Skin epidermis (tissue), 12 donors: ENCODE measurements at regions not wholly inside any gene's neighbourhood (a gene's known extent, or its start where the extent isn't known, plus 50 kb on each side); places are given as distances from the start of the nearest gene placed in this dataset.

Experiments
- H3K27ac ChIP-seq, 21 experiments: fragments of 200-600 bp; sonication (generic) in 11 of 21; one replicate each; pipeline ENCODE4 v1.5.0; 2020; ENCODE audit warnings: mild to moderate bottlenecking in 3 of 21, inconsistent platforms in 2 of 21, moderate library complexity in 2 of 21
- H3K4me3 ChIP-seq, 7 experiments: fragments of 200-600 bp; sonication (generic) in 2 of 7; one replicate each; pipeline ENCODE4 v1.5.0; 2020; ENCODE audit warnings: inconsistent platforms in 2 of 7, mild to moderate bottlenecking in 2 of 7, moderate library complexity in 1 of 7

DNA sequence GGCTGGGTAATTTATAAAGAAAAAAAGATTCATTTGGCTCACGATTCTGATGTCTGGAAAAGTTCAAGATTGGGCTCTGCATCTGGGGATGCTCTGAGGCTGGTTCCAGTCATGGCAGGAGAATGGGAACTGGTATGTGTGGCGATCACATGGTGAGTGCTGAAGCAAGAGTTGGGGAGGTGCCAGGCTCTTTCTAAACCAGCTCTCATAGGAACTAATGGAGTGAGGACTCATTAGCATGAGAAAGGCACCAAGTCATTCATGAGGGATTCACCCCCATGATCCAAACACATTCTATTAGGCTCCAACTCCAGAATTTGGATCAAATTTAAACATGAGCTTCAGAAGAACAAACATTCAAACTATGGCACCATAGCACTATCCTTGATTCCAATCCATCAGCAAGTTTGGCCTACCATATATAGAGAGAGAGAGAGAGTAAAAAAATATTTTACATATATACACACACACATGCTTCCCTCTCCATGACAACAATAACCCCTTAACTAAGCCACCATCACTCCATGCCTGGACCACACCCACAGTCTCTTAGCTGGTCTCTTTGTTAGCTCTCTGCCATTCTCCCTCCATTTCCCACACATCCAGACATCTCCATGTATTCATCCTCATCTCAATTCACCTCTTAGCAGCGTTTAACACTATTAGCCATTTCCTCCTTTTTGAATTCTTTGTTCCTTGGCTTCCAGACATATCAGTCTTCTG, 57.9 kb downstream of the NPY start:
- no peak overlapping the region for H3K4me3 ChIP-seq
- H3K27ac ChIP-seq = no peak overlapping the region

DNA sequence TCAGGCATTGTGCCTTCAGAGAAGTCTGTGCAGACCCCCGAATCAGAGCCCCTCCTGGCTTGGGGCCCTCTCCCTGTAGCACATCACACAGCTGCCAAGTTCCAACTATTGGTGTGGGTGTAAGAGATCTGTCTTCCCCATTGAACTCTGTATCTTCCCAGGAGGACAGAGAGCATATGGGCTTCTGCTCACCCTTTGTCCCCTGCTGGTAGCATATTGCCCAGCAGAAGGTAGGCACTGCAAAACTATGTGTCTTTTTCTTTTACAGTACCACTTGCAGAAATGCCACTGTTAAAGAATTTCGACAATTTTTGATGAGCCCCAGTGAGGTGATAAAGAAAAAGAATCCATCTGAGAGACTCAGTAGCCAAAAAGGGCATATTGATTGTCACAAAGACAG, 59.6 kb downstream of the NPY start:
- Histone ChIP-seq H3K4me3 (no peak overlapping the region), H3K27ac (no peak overlapping the region)

DNA sequence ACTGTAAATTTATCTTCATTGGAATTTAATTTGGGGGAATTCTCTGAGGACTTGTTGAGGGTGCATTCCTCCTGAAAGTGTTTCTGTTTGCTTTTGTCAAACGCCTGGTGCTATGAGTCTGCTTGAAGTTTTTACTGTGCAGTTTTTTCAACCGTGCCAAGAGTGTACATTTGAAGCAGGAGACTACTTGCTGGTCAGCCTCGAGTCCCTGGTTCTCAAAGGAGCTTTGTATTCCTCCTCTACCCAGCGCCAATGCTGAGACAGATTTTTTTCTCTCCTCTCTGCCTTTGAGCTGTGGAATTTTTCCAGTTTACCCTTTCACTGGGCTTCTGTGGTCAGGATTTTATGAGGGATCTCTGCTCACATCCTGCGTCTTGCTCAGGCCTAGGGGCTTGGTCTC, 62.1 kb downstream of the NPY start:
- H3K27ac ChIP-seq = no peak overlapping the region

DNA sequence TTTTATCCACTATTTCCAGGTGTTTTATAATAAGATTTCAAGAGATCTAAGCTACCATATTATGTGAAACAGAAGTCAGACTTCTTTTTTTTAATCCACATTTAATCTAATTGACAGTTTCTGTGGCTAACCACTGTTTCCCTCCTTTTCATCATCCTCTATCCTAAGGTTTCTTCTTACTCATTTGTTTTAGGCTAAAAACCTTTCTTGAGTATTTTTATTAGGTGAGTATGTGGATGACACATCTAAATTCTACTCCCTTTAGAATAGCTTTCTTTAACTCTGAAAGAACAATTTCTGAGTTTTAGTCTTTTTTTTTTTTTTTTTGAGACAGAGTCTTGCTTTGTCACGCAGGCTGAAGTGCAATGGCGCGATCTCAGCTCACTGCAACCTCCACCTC, 62.7 kb downstream of the NPY start:
- H3K27ac ChIP-seq = no peak overlapping the region
- H3K4me3 ChIP-seq = no peak overlapping the region

More for the DNA sequence above, 62.1 kb downstream of the NPY start:
- no peak overlapping the region for H3K4me3 ChIP-seq

DNA sequence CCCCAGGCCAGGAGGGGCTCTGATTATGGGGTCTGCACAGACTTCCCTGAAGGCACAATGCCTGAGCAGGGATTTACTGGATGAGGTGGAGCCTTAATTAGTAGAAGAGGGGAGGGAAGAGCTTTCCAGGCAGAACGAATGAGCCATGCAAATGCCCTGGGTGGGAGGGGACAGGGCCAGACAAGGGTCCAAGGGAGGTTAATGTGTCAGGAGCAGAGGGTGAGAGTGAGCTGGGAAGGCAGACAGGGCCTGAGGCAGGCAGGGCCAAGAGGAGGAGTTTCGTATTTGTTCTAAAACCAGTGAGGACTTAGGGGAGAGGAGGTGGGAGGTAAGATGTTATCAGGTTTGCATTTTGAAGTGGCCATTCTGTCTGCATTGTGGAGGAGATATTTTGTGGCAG, 65.3 kb downstream of the NPY start:
- H3K27ac ChIP-seq = no peak overlapping the region

DNA sequence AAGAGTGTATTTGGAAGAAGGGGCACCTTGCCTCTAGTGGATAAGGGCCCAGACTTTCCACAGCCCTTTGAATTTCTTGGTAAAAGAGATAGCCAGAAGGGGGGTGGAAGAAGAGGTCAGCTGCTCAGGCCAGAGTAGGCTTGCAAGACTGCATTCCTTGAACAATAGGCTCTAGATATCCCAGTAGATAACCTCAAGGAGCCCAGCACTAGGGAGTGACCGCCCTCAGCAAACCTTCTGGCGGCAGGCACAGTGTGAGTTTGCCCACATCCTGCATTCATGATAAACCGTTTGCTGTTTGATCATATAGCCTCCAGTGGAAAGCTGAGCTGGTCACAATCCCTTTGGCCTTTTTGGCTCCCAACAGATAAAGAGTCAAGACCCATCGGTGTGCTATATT, 70.5 kb downstream of the NPY start:
- Histone ChIP-seq H3K4me3 (no peak overlapping the region), H3K27ac (no peak overlapping the region)

More for the DNA sequence above, 65.3 kb downstream of the NPY start:
- H3K4me3 ChIP-seq = no peak overlapping the region

DNA sequence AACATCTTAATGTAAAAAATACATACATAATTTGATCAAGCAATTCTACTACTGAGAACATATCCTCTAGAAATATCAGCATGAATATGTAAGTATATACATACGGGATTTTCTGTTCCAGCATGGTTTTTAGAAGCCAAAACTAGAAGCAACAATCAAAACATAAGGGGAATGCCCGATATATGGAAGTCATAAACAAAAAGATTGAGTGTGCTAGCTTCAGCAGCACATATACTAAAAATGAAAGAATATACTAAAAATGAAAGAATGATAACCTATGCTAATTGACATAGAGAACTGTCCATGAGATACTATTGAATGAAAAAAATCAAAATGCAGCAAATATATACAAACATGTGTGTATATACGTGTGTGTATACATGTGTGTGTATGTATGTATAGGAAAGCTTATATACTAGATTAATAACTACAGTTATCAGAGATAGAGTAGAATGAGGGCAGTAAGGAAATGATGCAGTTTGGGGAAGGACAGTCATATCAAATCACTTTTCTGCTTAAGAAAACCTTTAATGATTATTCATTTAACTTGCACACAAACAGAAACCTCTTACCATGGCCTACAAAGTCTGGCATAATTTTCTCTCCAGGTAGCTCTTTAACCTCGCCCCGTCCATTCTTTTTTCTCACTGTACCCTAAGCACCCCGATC, 72.9 kb downstream of the NPY start:
- no peak overlapping the region for H3K27ac ChIP-seq
- no peak overlapping the region for H3K4me3 ChIP-seq

DNA sequence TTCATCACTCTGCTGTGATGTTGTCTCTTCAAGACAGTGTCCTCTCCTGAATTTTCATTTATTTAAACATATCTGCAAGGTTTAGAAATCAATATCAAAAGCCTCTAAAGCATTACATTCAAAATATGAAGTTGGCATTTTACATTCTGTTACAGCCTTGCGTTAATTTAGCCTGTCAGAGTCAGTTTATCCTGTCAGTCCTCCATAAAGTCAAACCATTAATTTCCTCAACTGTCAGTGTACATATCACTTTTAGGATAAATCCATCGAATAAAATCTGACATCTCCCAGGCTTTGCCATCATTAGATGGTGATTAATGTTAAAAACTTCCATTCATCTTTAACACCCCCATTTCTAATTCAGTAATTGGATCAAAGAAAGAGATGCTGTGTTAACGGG, 77.0 kb downstream of the NPY start:
- no peak overlapping the region for H3K4me3 ChIP-seq
- H3K27ac ChIP-seq = no peak overlapping the region

DNA sequence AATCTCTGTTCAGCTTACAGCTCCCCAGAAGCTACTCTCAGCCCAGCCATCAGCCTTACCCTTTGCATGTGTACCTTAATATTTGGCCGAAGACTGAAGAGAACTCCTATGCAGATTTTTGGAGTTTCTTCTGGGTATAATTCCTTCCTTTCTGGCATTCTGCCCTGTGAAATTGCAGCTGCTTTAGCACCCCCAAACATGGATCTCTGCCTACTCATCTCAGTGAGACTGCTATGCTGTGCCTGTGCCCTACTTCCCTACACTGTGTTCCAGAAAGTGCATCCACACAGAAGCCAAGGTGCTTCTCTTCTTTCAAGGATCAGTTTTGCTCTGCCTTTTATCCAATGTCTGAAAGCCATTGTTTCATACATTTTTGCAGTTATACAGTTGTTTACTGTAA, 81.6 kb downstream of the NPY start:
- H3K4me3 ChIP-seq = no peak overlapping the region
- H3K27ac ChIP-seq = no peak overlapping the region

DNA sequence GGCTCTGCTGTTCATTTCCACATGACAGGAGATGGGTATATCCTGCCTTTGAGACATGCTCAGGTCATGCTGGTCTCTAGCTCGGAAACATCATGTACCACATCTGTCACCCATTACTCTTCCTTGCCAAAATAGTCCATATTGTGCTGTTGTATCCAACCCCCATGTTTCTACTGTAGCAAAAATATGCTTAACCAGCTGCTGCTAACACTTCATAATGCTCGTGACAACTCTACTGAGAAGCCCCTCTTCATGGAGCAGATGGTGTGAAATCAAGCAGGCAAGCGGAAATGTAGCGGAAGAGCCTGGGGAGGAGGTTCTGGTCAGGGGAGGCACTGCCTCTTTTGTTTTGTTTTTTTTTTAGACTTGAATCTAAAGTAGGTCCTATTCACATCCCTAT, 82.9 kb downstream of the NPY start:
- Histone ChIP-seq H3K4me3 (no peak overlapping the region), H3K27ac (no peak overlapping the region)

DNA sequence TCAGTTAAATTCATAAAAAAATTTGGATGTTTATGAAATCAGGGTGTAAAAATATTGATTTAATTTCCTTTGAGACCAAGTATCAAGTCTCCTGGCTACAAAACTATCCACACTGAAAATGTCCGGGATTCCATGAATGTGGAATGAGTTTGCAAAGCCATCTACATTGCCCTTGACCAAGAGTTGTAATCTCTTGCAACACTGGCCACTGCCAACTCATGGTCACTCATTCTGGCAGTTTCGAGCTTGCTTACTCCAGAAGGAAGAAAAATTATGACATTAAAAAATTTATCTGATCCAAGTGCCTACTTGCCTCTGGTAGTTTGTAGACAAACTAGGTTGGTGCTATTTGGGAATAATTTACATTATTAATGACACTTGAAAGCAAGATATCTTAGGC, 84.2 kb downstream of the NPY start:
- H3K27ac ChIP-seq = no peak overlapping the region
- H3K4me3 ChIP-seq = no peak overlapping the region

DNA sequence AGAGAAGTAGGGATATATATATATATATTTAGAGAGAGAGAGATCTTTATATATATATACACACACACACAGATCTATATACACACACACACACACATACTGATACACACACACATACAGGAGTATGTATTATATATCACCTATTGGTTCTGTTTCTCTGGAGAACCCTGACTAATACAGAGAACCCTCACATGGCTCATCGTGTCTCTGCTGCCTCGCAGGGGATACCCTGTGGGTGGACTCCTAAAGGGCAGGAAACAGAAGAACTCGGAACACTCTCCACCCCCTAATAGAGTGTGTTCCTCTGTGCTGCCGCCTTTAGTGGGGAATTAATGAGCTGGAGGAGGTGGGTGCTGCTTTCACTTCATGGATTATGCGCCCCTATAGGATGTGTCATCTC, 86.6 kb downstream of the NPY start:
- Histone ChIP-seq H3K4me3 (no peak overlapping the region), H3K27ac (no peak overlapping the region)

DNA sequence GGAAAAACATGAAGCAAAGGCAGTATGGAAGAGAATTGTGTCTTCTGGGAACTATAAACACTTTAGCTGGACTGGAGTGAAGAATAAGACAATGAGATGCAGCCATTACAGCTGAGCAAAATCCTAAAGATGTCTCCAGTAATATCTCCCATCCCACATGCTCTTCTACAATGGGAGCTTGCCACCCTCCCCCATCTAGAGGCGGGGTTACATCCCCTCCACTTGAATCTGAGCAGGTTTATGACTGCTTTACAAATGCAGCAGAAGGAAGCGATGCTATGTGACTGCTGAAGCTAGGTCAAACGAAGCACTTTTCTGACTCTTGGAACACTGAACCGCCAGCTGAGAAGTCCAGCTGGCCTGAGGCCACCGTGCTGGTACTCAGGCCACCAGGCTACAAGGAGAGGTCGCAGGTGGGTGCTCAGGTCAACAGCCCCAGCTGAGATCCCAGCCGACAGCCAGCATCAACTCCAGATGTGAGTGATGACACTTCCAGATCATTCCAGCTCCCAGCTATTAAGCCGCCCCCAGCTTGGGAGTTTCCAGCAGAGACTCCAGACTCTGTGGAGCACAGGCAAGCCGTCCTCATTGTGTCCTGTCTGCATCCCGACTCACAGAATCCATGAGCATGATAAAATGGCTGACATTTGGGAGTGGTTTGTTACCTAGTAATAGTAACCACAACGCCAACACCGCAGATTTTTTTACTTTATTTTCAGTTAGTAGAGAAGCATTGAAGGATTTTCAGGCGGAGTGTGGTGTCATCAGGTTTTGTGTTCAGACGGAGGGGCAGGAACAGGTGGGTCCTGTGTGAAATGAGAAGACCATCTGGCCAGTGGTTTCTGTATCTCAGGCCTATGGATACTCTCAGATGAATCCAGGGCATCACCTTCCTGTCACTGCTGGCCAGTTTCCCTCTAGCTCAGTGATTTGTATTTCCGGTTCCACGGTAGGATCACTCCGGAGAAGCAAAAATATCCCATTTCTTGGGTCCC, 89.3 kb downstream of the NPY start:
- no peak overlapping the region for H3K4me3 ChIP-seq
- no peak overlapping the region for H3K27ac ChIP-seq

DNA sequence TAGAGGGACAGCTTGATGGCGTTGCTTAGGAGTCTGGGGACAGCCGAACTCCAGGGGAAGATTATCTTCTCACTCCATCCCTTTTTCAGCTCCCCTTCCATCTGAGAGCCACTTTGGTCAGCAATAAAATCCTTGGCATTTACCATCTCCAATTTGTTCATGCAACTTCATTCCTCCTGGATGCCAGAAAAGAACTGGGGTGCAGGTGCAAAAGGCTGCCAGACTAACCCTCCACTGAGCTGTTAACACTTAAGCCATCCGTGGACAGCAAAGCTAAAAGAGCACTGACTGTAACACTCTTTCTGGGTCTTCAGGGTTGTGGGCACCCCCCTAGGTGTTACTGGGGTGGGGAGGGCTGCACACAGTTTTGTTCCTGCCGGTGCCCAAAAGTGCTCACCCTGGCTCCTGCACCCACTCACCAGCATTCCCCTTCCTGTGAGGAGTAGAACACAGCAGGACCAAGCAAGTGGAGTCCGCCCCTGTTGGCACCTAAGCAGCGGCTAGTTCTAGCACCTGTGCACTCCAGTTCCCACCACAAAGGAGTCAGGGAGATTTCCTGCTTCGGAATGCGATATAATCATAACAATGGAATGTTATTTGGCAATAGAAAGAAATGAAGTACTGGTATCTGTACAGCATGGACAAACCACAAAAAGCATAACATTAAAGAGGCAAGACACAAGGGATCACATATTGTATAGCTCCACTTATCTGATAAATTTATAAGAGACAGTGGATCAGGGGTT, 95.1 kb downstream of the NPY start:
- H3K4me3 ChIP-seq = no peak overlapping the region

DNA sequence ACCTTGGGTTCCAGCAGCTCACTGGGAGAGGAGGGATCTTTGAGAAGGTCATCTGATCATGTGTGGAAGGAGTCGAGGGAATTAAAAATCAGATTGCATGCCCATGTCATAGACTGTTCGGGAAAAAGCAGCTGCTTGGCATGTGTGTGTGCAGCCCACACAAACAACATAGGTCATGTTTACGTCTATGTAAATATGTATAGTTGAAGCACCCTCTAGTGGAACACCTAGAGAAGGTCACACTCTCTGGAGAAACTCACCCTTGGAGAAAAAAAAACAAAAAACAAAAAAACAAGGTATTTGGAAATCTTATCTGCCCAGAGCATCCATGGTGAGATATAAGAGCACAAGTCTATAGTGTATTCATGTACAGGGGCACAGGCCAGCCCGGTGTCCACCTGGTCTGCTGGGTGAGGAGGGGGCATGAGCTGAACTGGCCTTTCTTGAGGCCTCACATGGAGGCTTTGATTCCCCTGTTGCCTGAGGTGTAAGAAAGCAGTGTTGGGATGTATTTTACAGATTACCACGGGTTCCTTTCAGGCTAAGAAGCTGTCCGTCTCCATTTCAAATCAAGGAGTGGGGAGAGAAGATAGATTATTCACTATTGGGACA, 98.0 kb downstream of the NPY start:
- H3K4me3 ChIP-seq = no peak overlapping the region
- no peak overlapping the region for H3K27ac ChIP-seq

More for the DNA sequence above, 95.1 kb downstream of the NPY start:
- H3K27ac ChIP-seq = no peak overlapping the region

DNA sequence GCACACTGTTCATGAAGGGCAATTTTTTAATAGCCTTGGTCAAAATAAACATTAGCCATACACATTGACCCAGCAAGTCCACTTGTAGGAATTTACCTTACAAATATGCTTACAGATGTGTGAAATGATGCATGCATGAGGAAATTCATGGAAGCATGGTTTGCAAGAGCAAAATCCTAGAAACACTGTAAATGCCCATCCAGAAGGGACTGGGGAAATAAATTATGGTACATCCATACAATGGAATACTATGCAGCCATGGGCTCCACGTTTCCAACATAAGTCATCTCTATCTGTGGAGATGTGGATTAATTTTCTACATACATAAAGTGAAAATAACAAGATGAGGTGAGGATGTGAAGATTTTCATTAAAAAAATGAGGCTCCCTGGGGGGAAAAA, 99.1 kb downstream of the NPY start:
- H3K4me3 ChIP-seq = no peak overlapping the region
- H3K27ac ChIP-seq = no peak overlapping the region

DNA sequence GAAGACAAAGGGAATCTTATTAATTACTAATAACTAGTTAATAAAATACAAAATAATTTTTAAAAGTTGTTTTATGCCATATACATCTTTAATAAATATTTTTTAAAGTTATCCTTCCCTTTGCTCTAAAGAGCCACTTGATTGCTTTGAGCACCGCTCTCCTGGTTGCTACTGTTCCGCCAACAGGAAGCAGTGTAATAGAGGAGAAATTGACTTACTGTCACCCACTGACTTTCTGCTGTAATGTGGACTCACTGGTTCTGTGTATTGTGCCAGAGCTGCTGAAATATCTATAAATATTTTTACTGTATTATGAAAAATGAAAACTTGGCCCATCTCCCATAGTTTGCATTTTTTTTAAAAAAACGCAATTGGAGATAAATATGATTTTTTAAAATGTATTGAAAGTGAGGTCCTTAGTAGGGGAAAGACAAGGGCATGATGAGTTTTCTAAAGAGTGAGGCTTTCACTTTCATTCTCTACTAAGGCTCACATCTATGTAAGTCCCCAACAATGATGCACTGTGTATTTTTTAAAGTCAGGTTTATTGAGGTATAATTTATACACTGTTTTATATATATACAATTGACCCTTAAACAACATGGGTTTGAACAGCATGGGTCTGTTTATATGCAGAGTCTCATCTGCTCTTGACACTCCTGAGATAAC, 100.5 kb downstream of the NPY start:
- no peak overlapping the region for H3K4me3 ChIP-seq

DNA sequence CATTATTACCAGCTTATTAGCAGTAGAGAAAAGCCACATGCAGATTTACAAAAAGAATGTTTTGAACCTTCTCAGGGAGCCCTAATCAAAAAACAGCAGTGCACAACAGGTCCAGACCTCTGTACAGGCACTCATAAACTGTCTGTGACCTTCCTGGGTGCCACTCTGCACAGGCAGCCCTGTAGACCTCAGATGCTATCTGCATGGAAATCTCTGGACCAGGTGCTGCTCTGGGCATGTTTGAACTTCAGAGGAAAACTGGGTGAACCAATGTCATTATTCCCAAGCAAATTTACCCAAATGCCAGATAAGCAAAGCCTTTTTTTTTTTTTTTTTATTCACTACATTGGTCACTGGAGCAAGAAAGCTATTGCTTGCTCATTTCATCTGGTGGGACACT, 104.2 kb downstream of the NPY start:
- no peak overlapping the region for H3K4me3 ChIP-seq

More for the DNA sequence above, 100.5 kb downstream of the NPY start:
- H3K27ac ChIP-seq = no peak overlapping the region

More for the DNA sequence above, 104.2 kb downstream of the NPY start:
- H3K27ac ChIP-seq = no peak overlapping the region
